ENCODE measurements at regions not wholly inside any gene's neighbourhood (a gene's known extent, or its start where the extent isn't known, plus 50 kb on each side); places are given as distances from the start of the nearest gene placed in this dataset.

- TF ChIP-seq POLR2A (IDR thresholded peaks at IDR 0.05), result no peak
- no peak for TF ChIP-seq CTCF (IDR thresholded peaks at IDR 0.05)
- no peak for TF ChIP-seq EP300 (IDR thresholded peaks at IDR 0.05)
Measured at GRCh38 chr13:29946093-29946492, 95.7 kb upstream of the UBL3 start.

All from tibial nerve (tissue), 4 donors.